Renal cortical epithelial cell (primary cell): ENCODE measurements at regions not wholly inside any gene's neighbourhood (a gene's known extent, or its start where the extent isn't known, plus 50 kb on each side); places are given as distances from the start of the nearest gene placed in this dataset.

Experiments used
- DNase-seq: peaks from one replicate; pipeline ENCODE4 v3.0.0-alpha.2; 2011; ENCODE audit warnings: low read depth

- DNase-seq, result no peak
These were observed 479.9 kb downstream of the OCA2 start for GRCh38 chr15:27619204-27619603.

- DNase-seq, result no peak
These were observed 482.1 kb downstream of the OCA2 start for GRCh38 chr15:27617013-27617412.

DNA sequence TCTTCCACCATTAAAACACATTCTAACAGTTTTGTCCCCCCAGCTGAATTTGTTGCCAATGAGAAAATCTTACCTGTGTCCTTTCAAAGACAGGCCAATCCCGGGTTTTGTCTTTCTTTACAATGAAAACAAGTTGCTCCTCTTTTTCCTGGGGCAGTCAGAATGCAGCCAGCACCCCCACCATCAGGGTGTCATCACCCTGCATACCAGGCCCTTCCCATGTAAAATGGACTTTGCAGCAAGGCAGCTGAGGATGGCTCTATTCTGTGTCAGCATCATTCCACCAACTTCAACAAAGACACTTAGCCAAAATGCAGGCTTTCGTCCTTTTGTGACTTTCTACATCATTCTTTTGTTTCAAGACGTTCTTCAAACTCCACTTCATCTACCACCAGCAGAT, 490.9 kb downstream of the OCA2 start:
- DNase-seq, result no peak

- DNase-seq, result no peak
These were observed 497.7 kb downstream of the OCA2 start for GRCh38 chr15:27601239-27601960.

DNA sequence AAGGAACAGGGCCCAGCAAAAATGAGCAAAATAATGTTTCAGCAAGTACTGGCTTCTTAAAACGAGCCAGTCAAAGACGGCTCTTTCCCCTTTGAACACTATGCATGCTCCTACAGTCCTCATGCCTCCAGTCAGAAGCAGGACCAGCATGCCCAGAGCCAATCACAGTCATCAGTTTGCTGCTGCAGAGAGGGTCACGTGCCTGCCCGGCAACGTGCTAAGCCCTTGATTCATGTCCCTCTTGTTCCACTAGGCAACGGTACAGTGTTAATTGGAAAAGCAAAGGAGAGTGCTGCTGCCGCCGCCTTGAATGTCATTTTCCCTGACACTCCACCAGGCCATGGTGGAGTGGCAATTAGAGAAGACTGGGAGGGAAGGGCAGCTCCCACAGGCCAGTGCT, 500.1 kb downstream of the OCA2 start:
- DNase-seq, result no peak

GRCh38 chr15:27598251-27599009, 500.7 kb downstream of the OCA2 start:
- DNase-seq, result no peak

DNA sequence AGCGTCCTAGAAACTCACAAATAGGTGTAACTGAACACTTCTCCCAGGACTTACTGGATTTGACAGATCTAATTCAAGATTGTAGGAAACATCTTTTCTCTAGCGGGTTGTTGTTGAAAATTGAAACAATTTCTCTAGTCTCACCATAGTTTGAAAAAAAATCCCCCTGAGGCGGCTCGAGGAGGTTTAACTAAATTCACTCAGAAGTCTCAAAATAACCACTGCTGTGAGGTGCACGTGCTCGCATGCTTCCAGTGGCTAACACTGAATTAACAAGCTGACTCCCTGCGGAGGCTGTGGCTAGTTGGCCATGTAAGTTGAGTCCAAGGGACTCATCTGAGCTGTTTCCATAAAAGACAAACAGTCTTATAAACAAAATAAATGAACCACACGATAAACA, 503.9 kb downstream of the OCA2 start:
- DNase-seq, result no peak

DNA sequence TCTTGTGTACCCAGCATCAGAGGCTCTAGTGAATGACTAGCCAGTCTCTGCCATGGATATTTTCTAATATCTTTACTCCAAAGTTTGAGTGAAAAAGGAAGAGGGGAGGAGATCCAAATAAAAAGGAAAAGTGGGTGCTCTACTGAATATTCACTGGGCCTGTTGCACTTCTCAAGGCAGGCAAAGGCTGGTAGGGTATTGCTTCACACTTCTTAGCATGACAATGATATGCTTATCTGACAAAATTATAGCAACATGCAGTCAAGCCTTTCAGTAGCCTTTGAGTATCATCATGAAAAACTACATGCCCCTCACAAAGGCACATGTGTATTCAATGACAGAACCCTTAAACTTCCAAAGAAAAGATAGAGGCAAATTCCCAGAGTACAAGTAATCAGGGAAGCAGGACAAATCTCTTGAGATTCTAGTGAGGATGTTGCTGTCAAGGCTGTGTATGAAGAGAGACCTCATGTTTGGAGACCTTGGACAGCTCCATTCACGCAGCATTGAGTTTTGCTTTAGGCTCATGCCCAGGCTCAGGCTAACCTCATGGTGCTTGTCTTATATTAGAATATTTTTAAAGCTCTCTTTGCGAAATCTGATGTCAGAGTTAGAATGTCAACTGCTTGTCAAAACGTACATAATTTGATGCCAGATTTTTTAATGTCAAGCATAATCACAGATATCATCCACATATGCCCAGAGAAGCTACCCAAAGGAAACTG, 506.9 kb downstream of the OCA2 start:
- no peak for DNase-seq
